ENCODE measurements at regions not wholly inside any gene's neighbourhood (a gene's known extent, or its start where the extent isn't known, plus 50 kb on each side); places are given as distances from the start of the nearest gene placed in this dataset.
"Not testable (repeated sequence)": the region's sequence is repeated elsewhere in the genome, so short reads cannot be mapped to it uniquely, and the experiment has no call there.

DNA sequence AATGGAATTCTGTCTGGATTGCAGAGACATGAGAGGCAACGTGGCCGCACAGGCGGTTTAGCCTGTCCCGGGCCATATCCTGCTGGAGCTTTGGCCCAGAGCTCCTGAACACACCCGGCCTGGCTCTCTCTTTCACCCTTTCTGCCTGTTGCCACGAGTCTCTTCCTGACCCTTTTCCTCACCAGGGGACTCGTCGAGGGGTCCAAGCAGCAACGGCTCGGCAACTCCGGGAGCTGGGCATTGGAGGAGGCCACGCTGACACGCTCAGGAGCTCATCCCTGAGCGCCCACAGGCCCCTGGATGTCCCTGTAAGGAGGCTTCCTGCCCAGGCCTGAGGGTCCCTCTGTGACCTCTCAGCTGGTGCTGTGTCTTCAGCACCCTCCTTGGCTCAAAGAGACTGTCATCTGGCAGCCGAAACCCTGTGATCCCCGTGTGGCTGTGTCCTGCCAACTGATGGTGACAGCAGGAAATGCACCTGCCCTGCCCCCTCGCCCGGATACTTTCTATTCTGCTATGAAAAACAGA is 103.8 kb downstream of the RNASET2 start:
- Mint-ChIP-seq H3K4me1 (peaks cover 28 to 39% (median 32%) of the 10 kb centered on the region in 3 donors), H3K27ac (no peak overlapping the region), H3K4me3 (peak overlapping the region in 2 of 4 donors; percentile 27 to 40), H3K27me3 (no peaks in the 10 kb centered on the region), H3K36me3 (peaks cover 2% of the 10 kb centered on the region), H3K9me3 (no peaks in the 10 kb centered on the region)

DNA sequence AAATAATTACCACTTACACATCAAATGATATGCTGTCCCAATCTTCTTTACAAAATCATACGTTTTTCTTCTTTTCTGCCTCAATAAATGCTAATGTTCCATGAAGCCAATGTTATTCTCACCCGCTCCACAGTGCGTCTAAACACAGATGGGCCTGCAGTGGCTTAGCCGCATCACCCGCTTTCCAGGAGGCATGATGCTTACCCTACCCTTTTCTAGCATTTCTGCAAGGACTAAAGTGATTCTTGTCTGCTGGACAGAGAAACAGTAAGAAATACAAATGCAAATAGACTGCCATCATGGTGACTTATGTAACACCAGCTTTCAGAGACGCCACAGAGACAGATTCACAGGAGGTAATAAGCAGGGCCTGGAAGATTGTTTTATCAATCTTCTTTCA is 104.4 kb downstream of the RNASET2 start:
- Mint-ChIP-seq H3K9me3 (no peaks in the 10 kb centered on the region), H3K27ac (peak overlapping the region in 1 of 3 donors; percentile 6), H3K27me3 (no peaks in the 10 kb centered on the region), H3K4me1 (peaks cover 32 to 45% (median 37%) of the 10 kb centered on the region in 3 donors), H3K36me3 (peaks cover 2% of the 10 kb centered on the region), H3K4me3 (no peak overlapping the region)

DNA sequence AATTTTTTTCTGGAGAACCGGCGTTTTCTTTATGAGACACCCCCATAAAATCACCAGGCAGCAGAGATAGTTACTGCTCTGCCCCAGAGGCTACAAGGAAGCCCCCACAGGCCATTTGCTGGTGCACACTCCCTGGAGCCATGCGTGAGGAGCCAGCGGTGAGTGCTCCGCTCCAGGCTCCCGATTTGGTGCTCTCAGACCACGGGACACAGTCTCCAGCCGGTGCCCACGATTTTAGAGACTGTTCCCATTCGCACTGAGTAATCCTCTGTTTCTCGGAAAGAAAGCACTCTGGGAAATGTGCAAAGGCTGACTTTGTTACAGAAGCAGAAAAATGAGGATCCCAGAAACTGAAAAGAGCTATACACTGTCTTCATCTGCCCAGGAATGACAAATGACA is 104.9 kb downstream of the RNASET2 start:
- Mint-ChIP-seq H3K4me3 (peak overlapping the region in 1 of 4 donors; percentile 44), H3K4me1 (peaks cover 35 to 50% (median 42%) of the 10 kb centered on the region in 3 donors), H3K27me3 (no peaks in the 10 kb centered on the region), H3K27ac (peak overlapping the region in 1 of 3 donors; percentile 6), H3K36me3 (peaks cover 2% of the 10 kb centered on the region), H3K9me3 (no peaks in the 10 kb centered on the region)

DNA sequence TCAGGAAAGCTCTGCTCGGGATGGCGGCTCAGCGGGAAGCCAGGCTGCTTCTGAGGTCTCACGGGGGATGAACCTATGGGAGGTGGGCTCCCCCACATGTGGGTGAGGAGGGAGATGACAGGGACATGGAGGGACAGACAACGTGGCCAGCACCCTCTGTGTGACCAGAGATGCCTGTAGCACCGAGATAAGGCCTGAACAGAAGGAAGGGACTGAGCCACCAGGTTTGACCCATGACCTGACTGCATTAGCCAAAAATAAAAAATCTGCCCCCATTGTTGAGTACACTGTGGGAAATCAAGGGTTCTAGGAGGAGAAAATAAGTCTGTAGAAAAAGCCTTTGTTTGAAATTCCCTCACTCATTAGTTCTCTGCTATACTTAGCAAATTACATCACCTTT is 105.7 kb downstream of the RNASET2 start:
- Mint-ChIP-seq H3K27me3 (no peaks in the 10 kb centered on the region), H3K4me1 (peaks cover 42 to 48% (median 47%) of the 10 kb centered on the region in 3 donors), H3K9me3 (no peaks in the 10 kb centered on the region), H3K4me3 (no peak overlapping the region), H3K36me3 (peaks cover 2% of the 10 kb centered on the region), H3K27ac (no peak overlapping the region)

DNA sequence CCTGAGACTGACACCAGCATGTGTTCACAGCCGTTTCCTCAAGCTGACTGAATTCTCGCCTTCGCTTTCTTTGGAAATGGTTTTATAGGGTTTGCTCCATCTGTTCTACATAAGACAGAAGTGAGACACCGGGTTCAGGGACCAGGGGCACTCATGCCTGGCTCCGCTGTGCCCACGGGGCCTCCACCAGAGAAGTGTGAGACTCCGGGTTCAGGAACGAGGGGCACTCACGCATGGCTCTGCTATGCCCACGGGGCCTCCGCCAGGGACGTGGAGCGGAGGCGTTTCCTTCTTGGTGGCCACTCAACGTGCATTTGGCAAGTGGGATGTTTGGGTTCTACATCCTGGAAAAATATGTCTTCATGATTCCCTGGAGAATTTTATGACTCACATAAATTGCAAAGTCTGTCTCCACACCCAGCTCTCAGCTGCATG is 106.6 kb downstream of the RNASET2 start:
- no peaks in the 10 kb centered on the region for H3K9me3 Mint-ChIP-seq
- no peaks in the 10 kb centered on the region for H3K27me3 Mint-ChIP-seq
- peak overlapping the region in 2 of 4 donors; percentile 55 to 61 for H3K4me3 Mint-ChIP-seq
- H3K36me3 Mint-ChIP-seq: peaks cover 2% of the 10 kb centered on the region
- H3K27ac Mint-ChIP-seq: peak overlapping the region in 1 of 3 donors; percentile 60
- H3K4me1 Mint-ChIP-seq: peaks cover 41 to 55% (median 43%) of the 10 kb centered on the region in 3 donors

DNA sequence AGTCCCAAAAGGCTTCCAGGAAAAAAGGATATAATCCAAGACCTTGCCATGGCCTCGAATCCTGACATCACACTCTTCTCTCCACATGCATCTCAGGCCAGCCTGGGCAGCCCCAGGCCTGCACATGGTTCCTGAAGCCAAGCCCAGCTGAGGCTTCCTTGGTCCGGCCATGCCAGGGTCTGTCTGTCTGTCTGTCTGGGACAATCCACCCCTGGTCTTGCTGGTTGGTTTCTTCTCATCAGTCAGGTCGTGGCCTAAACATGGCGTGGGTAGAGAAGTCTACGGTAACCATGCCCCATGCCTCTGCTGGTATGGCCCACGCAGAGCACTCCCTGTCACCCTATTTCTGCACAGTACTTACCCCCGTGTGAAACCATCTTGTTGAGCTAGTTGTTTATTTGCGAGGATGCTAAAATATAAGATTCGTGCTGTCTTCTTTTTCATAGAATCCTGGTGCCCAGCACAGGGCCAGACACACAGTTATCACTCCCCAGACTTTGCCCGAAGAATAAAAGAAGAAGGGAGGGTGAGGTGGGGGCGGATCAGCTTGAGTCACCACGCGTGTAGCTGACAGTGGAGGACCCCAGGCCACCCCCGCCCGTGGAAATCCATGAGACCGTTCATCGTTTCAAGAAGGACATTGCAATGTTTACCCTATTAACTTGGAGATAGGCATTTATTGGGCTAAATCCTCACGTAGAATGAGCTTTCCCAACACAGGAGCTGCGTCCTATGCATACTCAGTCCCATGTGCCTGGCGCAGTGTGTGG is 107.2 kb downstream of the RNASET2 start:
- H3K27me3 Mint-ChIP-seq: no peaks in the 10 kb centered on the region
- peaks cover 2% of the 10 kb centered on the region for H3K36me3 Mint-ChIP-seq
- peak overlapping the region in 2 of 4 donors; percentile 55 to 61 for H3K4me3 Mint-ChIP-seq
- H3K27ac Mint-ChIP-seq: peak overlapping the region in 1 of 3 donors; percentile 60
- no peaks in the 10 kb centered on the region for H3K9me3 Mint-ChIP-seq
- peaks cover 41 to 59% (median 43%) of the 10 kb centered on the region in 3 donors for H3K4me1 Mint-ChIP-seq

DNA sequence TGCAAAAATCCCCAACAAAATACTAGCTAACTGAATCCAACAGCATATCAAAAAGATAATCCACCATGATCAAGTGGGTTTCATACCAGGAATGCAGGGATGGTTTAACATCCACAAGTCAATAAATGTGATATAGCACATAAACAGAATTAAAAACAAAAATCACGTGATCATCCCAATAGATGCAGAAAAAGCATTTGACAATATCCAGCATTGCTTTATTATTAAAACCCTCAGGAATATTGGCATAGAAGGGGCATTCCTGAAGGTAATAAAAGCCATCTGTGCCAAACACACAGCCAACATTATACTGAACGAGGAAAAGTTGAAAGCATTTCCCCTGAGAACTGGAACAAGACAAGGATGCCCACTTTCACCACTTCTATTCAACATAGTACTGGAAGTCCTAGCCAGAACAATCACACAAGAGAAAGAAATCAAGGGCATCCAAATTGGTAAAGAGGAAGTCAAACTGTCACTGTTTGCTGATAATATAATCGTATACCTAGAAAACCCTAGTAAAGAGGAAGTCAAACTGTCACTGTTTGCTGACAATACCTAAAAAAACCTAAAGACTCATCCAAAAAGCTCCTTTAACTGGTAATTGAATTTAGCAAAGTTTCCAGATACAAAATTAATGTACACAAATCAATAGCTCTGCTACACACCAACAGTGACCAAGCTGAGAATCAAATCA is 109.8 kb downstream of the RNASET2 start:
- H3K9me3 Mint-ChIP-seq, H3K36me3 Mint-ChIP-seq, H3K27me3 Mint-ChIP-seq: not testable (repeated sequence)
- H3K4me3 Mint-ChIP-seq: peak overlapping the region in 2 of 4 donors; percentile 37 to 73
- H3K27ac Mint-ChIP-seq: peak overlapping the region in 1 of 3 donors; percentile 1
- peaks cover 28 to 44% (median 29%) of the 10 kb centered on the region in 3 donors for H3K4me1 Mint-ChIP-seq

DNA sequence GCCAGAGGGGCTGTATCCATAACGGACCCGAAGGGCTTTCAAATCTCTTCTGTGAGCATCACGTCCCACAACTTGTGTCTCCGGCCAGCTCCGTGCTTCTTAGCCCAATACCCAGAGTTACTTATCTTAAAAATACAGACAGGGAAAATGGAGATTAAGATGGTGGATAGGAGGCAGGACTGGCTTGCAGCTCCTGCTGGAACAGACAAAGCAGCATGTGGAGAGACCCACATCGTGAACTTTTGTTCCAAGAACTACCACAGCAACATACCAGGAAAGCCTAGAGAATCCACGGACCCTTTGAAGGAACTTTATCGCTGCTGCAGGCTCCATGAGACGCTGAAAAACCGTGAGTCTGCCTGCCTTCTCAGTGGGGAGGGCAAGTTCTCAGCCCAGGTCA is 113.7 kb downstream of the RNASET2 start:
- Mint-ChIP-seq H3K27me3 (no peaks in the 10 kb centered on the region), H3K4me1 (peaks cover 15 to 25% (median 15%) of the 10 kb centered on the region in 3 donors), H3K9me3 (no peaks in the 10 kb centered on the region), H3K4me3 (no peak overlapping the region), H3K36me3 (no peaks in the 10 kb centered on the region), H3K27ac (no peak overlapping the region)

DNA sequence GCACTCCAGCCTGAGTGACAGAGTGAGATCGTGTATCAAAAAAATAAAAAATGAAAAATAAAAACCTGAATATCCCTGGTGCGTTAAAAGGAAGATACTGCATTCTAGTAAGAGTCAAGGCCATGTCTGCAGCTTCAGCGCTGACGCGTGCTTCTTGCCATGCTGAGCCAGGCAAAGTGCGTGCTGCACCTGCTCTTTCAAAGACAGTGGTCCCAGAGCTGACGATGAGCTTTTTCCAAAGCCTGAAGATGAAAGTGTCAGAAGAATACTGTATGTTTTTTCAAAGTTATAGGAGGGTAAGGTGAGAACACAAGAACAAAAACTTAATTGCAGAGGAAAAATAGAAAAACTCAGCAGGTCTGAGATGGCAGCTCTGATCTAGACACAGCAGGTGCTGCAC is 115.1 kb downstream of the RNASET2 start:
- Mint-ChIP-seq H3K27ac (no peak overlapping the region), H3K36me3 (no peaks in the 10 kb centered on the region), H3K27me3 (no peaks in the 10 kb centered on the region), H3K4me3 (no peak overlapping the region), H3K9me3 (no peaks in the 10 kb centered on the region), H3K4me1 (peaks cover 3 to 13% (median 7%) of the 10 kb centered on the region in 3 donors)

DNA sequence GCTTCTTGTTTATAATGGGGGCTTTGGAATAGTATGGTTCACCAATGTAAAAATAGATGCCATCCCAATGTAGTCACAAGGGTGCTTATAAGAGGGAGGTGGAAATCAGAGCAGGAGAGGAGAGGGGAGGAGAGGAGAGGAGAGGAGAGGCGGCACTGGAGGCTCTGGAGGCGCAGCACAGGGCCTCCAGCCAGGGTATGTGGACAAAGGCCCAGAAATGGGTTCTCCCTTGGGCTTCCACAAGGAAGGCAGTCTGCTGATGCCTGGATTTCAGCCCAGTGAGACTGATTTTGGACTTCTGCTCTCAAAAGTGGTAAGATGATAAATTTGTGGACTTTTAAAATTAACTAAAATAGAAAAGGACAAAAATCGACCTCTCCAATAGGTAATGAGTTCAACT is 116.8 kb downstream of the RNASET2 start:
- Mint-ChIP-seq H3K4me1 (peaks cover 0 to 2% (median 0%) of the 10 kb centered on the region in 3 donors), H3K27me3 (no peaks in the 10 kb centered on the region), H3K4me3 (no peak overlapping the region), H3K9me3 (peaks cover 0 to 3% (median 0%) of the 10 kb centered on the region in 3 donors), H3K27ac (no peak overlapping the region), H3K36me3 (peaks cover 3% of the 10 kb centered on the region)

DNA sequence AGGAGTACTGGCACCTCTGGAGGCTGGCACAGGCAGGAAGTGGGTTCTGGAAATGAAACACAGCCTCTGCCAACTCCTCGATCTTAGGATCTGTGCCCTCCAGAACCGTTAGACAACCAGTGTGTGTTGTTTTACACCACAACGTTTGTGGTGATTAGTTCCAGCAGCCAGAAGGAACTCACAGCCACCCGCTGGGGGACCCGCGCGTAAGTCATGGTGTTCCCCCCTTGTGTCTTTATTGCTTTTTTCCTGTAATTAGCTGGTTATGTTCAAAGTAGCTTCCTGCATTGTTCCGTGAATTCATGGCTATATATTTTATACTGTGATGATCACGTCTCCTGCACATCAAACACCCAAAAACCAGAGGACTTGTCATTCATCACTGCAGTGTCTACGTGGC is 117.4 kb downstream of the RNASET2 start:
- Mint-ChIP-seq H3K4me1 (no peaks in the 10 kb centered on the region), H3K27me3 (no peaks in the 10 kb centered on the region), H3K9me3 (peaks cover 0 to 3% (median 0%) of the 10 kb centered on the region in 3 donors), H3K4me3 (no peak overlapping the region), H3K36me3 (peaks cover 3% of the 10 kb centered on the region), H3K27ac (no peak overlapping the region)

DNA sequence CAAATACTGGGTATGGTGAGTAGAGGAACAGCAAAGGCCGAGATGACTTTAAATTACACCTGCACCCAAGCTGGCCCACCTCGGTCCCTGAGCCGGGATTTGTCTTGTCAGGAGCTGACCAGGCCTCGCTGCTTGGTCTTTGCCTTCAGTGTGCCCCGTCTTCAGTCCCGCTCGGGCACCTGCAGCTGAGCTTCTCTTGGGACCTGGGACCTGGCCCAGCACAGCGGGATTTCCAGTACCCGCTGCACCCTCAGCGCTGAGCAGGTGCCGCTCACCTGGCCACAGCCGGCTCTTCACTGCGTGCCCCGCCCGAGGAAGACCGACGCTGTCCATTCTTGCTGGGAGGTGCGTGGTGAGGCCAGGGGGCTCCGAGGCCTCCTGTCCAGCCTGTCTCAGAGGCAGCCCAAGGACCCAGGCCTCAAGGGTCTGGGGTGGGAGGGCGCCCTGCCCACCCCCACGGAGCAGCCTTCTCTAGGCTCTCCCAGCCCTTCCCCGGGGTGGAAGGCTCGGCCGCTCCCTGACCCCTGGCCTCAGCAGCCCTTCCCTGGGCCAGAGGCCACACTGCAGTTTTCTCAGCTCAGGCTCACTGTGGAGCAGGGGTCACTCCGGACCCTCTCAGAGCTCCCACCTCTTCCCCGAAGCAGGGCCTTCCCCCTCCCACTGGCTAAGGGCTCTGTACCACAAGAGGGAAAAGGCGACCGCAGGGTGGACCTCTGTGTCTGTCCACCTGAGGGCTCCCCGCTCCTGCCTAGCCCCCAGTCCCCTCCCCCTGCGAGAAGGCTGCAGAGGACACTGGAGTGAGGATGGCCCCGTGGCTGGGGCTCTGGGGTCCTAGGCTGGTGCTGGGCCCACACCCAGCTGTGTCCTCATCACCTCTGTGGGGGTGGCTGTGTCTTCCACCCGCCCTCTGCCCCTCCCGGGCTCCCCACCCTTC is 119.3 kb downstream of the RNASET2 start:
- Mint-ChIP-seq H3K9me3 (peaks cover 0 to 3% (median 0%) of the 10 kb centered on the region in 3 donors), H3K27me3 (no peaks in the 10 kb centered on the region), H3K27ac (no peak overlapping the region), H3K4me3 (no peak overlapping the region), H3K4me1 (no peaks in the 10 kb centered on the region), H3K36me3 (peaks cover 3% of the 10 kb centered on the region)

DNA sequence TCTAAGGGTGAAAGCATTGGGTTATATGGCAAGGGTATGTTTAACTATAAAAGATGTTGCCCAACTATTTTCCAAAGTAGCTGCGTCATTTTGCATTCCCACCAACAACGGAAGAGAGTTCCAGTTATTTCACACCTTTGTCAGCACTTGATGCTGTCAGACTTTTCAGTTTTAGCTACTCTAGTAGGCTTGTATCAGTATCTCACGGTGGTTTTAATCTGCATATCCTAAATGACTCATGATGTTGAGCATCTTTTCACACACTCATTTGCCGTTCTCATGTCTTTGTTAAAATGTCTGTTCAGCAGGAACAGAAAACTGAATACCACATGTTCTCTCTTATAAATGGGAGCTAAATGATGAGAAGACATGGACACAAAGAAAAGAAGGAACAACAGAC is 122.3 kb downstream of the RNASET2 start:
- Mint-ChIP-seq H3K27ac (no peak overlapping the region), H3K9me3 (peaks cover 0 to 3% (median 0%) of the 10 kb centered on the region in 3 donors), H3K36me3 (peaks cover 3% of the 10 kb centered on the region), H3K27me3 (no peaks in the 10 kb centered on the region), H3K4me1 (peaks cover 6 to 15% (median 11%) of the 10 kb centered on the region in 3 donors), H3K4me3 (no peak overlapping the region)

DNA sequence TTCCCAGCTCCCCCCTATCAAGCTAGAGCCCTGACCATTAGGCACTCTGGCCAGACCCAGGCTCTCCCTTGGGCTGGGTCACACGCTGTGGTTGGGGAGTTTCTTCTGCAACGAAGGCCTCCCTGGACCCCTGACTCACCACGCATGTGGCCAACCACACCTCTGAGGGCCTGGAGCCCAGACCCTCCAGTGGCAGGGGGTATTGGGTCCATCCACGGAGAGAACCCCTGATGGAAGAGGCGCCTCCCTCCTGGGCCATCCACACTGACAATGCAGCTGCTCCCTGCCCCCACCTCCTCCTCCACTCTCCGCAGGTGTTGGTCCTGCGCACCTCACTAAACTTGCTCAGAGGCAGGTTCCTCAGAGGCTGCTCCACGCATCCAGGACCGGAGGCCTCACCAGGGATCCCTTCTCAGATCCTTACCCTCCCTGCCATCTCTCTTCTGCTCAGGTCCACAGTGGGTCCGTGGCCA is 125.4 kb downstream of the RNASET2 start:
- Mint-ChIP-seq H3K27ac (peak overlapping the region in 1 of 3 donors; percentile 48), H3K36me3 (peaks cover 7% of the 10 kb centered on the region), H3K4me3 (peak overlapping the region in 1 of 4 donors; percentile 18), H3K9me3 (peaks cover 0 to 7% (median 0%) of the 10 kb centered on the region in 3 donors), H3K4me1 (peaks cover 14 to 24% (median 19%) of the 10 kb centered on the region in 3 donors), H3K27me3 (no peaks in the 10 kb centered on the region)
